Rectal smooth muscle tissue (tissue), 1 donor: ENCODE measurements at regions not wholly inside any gene's neighbourhood (a gene's known extent, or its start where the extent isn't known, plus 50 kb on each side); places are given as distances from the start of the nearest gene placed in this dataset.

Experiments
- H3K27ac ChIP-seq: one replicate; pipeline ENCODE4 v1.7.0; 2013; ENCODE audit warnings: low read depth, low read length, inconsistent platforms
- H3K27me3 ChIP-seq: one replicate; pipeline ENCODE4 v1.7.0; 2013; ENCODE audit warnings: low read length; ENCODE audit not compliant: control insufficient read depth, insufficient read depth
- H3K36me3 ChIP-seq: one replicate; pipeline ENCODE4 v1.7.0; 2013; ENCODE audit warnings: low read length; ENCODE audit not compliant: control insufficient read depth, insufficient read depth
- H3K4me1 ChIP-seq: one replicate; pipeline ENCODE4 v1.7.0; 2013; ENCODE audit warnings: low read length; ENCODE audit not compliant: control insufficient read depth, insufficient read depth
- H3K4me3 ChIP-seq: one replicate; pipeline ENCODE4 v1.7.0; 2013; ENCODE audit warnings: low read length
- H3K9ac ChIP-seq: one replicate; pipeline ENCODE4 v1.7.0; 2013; ENCODE audit warnings: low read length

DNA sequence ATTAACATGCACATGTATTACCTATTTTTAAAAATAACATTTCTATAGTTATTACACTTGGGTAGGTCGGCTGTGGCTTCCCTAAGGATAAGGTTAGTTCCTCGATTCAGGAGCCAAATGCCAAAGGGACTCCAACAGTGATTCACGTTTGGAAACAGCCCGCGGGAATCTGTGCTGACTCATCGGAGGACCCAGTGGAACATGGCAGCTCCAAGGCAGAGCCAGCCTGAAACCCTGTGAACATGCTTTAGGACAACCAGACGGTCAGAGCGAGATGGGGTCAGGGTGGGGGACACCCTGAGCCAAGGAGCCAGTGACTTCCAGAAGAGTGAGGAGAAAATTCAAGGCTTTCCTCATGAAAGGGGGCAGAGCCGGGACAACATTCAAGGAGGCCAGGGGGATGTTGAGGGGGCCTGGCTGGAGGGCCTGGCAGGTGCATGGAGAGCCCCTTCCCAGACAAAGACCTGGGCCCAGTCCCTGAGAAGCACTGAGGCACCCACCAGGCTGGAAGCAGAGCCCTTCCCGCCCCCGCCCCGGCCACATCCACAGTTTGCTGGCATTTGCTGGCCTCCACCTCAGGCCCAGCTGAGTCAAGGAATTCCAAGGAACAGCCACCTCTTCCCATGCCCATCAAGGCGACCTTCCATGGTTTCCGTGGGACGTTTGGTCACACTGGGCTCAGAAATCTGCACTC lies 133.2 kb downstream of the SNX5 start:
- Histone ChIP-seq H3K9ac (no peak overlapping the region), H3K36me3 (no peaks in the 10 kb centered on the region), H3K4me1 (peaks cover 3% of the 10 kb centered on the region), H3K27ac (peak overlapping the region; percentile 83), H3K27me3 (no peaks in the 10 kb centered on the region), H3K4me3 (no peak overlapping the region)

DNA sequence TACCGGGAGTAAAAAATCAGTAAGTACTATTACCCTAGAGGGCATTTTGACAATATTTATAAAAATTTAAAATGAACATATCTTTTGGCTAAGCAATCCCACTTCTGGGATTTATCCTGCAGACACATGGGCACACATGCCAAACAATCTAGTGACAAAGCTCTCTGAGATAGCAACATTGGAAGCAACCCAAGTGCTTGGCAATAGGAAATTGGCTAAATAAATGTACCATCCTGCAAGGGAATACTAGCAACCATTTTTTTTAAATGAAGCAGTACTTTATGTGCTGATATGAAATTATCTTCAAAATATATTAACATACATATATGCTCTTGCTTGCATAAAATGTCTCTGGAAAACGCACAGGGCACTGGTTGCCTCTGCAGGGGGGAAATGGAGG lies 133.8 kb downstream of the SNX5 start:
- no peak overlapping the region for H3K27ac ChIP-seq
- H3K4me1 ChIP-seq = peaks cover 3% of the 10 kb centered on the region
- H3K4me3 ChIP-seq = no peak overlapping the region
- H3K27me3 ChIP-seq = no peaks in the 10 kb centered on the region
- no peaks in the 10 kb centered on the region for H3K36me3 ChIP-seq
- H3K9ac ChIP-seq = no peak overlapping the region

GRCh38 chr20:17833036-17833674 lies 133.4 kb downstream of the BANF2 start:
- Histone ChIP-seq H3K36me3 (no peaks in the 10 kb centered on the region), H3K4me1 (peaks cover 3% of the 10 kb centered on the region), H3K27ac (no peak overlapping the region), H3K27me3 (no peaks in the 10 kb centered on the region), H3K4me3 (no peak overlapping the region), H3K9ac (no peak overlapping the region)

- no peaks in the 10 kb centered on the region for H3K27me3 ChIP-seq
- H3K4me3 ChIP-seq = no peak overlapping the region
- H3K36me3 ChIP-seq = no peaks in the 10 kb centered on the region
- H3K9ac ChIP-seq = no peak overlapping the region
- peaks cover 3% of the 10 kb centered on the region for H3K4me1 ChIP-seq
- no peak overlapping the region for H3K27ac ChIP-seq
Measured at GRCh38 chr20:17832236-17832915, 132.6 kb downstream of the BANF2 start.

DNA sequence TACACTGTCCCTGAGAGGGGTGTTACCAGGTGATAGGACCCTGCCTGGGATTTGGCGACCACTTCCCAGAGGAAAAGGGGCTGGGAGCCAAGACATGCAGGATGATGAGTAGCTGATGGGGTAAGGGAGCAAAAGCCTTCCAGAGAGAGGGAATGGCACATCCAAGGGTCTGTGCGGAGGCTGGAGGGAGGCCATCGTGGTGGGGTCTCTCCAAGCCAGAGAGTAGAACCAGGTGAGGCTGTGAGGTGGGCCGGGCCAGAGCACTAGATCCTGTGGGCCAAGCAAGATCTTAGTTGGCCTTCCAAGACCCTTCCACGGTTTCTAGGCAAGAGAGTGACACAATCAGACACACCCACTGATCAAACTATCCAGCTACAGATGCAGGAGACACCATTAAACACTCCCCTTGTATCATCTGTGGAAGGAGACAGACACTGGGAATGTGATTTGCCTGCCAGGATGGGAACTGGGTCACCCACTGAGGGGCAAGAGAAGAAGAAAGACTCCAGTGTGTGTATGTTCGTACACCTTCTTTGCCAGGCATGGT lies 128.9 kb downstream of the BANF2 start:
- Histone ChIP-seq H3K4me1 (no peaks in the 10 kb centered on the region), H3K4me3 (no peak overlapping the region), H3K36me3 (no peaks in the 10 kb centered on the region), H3K27ac (no peak overlapping the region), H3K9ac (no peak overlapping the region), H3K27me3 (no peaks in the 10 kb centered on the region)

DNA sequence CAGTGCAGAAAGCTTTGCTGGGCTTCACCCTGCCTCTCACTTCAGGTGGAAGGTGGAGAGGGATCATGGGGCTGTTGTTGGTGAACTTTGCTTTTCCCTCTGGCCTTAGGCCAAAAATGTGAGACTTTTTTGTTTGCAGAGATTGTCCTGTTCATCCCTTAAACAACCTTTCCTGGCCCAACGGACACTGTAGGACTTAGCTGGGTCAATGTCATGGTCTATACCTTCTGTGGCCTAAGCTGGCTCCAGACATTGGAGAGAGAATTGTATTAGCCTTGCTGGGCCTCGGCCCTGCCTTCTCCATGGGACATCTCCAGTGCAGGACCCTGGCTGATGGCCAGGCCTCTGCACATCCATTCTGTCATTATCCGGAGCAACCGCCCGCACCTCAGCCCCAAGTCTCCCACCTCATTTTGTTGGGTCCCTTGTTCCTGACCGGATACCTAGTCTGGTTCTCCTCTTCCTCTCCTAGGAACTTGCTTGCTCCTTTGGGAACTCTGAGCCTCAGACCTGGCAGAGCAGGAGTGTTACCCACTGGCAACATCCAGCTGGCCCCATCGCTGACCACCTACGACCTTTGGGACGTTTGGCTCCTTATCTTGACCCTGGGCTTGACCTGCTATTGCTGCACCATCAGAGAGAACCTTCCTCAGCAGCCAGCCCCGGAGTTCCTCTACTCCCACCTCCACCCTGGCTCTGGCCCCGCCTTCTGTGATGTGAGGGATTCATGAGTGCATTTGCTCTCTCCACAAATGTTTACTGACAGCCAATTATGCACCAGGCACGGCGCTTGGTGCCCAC lies 128.2 kb downstream of the BANF2 start:
- no peak overlapping the region for H3K27ac ChIP-seq
- no peaks in the 10 kb centered on the region for H3K36me3 ChIP-seq
- no peaks in the 10 kb centered on the region for H3K4me1 ChIP-seq
- H3K4me3 ChIP-seq = no peak overlapping the region
- no peaks in the 10 kb centered on the region for H3K27me3 ChIP-seq
- no peak overlapping the region for H3K9ac ChIP-seq

DNA sequence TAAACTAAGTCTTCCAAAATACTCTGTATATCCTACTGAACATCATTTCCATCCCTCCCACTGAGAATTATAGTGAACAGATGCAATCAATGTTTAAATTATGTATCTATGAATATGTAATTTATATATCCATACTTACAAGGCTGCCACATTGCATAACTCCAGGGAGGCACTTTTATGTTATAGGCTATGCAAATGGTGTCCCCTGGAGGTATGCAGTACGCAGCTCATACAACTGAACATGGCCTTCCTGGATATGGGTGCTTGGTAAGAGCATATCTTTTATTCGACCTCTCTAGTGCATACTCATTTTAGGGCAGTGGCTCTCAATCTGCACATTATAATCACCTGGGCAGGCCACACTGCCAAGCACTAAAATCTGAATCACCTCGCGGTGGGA lies 127.3 kb downstream of the BANF2 start:
- H3K27ac ChIP-seq = no peak overlapping the region
- H3K9ac ChIP-seq = no peak overlapping the region
- H3K4me3 ChIP-seq = no peak overlapping the region
- H3K4me1 ChIP-seq = no peaks in the 10 kb centered on the region
- no peaks in the 10 kb centered on the region for H3K36me3 ChIP-seq
- no peaks in the 10 kb centered on the region for H3K27me3 ChIP-seq

DNA sequence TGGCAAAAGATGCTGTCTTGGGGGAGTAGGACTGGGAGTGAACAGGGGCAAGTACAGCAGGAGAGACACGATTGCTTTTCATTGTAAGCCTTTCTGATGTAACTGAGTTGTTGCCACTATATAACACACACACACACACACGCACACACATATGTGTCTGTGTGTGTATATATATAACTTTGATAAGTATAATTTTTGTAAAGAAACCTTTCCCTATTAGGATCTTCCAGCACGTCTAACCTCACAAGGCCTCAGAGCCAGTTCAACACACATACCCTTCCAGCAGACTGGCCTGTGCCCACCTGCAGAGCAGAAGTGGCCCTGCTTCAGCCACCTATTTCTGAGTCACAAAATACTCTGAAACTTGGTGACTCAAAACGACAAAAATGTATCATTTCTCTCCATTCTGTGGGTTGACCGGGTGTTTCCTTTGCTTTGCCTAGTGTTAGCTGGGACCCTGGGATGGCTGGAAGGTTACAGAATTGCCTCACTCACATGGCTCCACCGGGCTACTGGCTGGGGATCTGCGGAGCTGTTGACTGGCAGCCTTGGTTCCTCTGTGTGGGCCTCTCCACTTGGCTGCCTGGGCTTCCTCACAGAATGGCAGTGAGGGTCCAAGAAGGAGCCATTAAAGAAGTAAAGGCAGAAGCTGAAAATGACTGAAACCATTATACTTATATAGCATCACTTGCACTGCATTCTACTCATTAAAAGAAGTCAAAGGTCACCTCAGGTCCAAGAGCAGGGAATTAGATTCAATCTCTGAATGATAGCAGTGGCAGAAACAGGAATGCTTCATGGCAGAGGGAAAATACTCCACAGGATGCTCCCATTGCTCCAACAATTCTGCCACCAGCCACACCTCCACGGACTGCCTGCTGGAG lies 126.4 kb downstream of the BANF2 start:
- H3K36me3 ChIP-seq = no peaks in the 10 kb centered on the region
- H3K27me3 ChIP-seq = no peaks in the 10 kb centered on the region
- H3K4me1 ChIP-seq = no peaks in the 10 kb centered on the region
- H3K4me3 ChIP-seq = no peak overlapping the region
- no peak overlapping the region for H3K9ac ChIP-seq
- no peak overlapping the region for H3K27ac ChIP-seq

DNA sequence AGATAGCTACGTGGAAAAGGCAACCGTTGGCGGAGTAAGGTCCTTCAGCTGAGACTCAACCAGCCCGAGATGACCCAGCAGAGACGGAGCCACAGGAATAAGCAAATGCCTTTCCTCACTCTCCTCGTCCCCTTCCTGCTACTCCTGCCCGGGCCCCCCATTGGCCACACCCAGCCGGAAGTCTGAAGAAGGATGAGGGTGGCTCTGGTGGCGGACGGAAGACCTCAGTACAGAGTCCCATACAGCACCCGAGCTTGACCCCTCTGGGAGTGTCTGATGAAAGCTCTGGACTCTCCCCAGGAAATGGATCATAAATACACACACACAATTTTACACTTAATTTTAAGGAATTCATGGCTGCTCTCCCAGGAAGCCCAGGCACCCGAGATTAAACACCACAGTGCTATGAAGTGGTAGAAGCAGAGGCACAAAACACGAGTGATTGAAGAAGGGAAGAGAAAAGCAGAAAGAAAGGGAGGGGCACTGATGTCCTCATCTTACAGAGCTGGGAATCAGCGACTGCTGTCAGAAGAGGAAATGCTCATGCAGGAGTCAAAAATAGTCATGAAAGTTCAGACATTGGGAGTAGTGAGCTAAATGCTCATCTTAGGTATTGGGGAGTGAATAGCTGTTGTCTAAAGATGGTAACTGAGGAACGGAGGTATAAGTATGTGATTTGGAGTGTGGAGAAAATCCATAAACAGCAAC lies 125.6 kb downstream of the BANF2 start:
- H3K36me3 ChIP-seq = no peaks in the 10 kb centered on the region
- no peaks in the 10 kb centered on the region for H3K27me3 ChIP-seq
- H3K27ac ChIP-seq = no peak overlapping the region
- no peaks in the 10 kb centered on the region for H3K4me1 ChIP-seq
- H3K9ac ChIP-seq = no peak overlapping the region
- no peak overlapping the region for H3K4me3 ChIP-seq

DNA sequence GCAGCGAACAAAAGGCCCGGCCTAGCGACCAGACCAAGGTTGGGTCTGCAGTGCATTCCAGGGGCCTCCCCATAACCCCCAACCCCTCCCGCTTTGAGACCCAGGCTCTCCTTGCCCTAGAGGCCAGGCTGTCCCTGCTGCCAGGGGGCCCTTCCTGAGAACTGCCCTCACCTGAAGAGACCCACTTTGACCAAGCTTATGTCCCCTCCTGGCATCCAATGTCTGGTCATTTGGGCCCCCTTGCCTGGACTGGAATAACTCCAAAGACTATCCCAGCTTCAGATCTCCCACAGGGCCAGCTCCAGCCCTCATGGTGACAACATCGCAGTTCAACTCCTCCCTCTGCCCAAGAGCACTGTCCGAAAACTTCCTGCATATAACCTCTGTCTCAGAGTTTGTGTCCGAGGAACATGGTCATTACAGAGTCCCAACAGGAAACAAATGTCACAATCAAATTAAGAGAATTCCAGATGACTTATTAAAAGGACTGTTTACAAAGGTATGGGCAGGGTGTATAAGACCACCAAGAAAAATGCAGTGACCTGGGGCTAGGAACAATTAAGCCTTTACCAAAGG lies 125.0 kb downstream of the BANF2 start:
- no peak overlapping the region for H3K9ac ChIP-seq
- no peaks in the 10 kb centered on the region for H3K27me3 ChIP-seq
- H3K4me1 ChIP-seq = no peaks in the 10 kb centered on the region
- H3K27ac ChIP-seq = no peak overlapping the region
- no peaks in the 10 kb centered on the region for H3K36me3 ChIP-seq
- H3K4me3 ChIP-seq = no peak overlapping the region
